ENCODE measurements at regions not wholly inside any gene's neighbourhood (a gene's known extent, or its start where the extent isn't known, plus 50 kb on each side); places are given as distances from the start of the nearest gene placed in this dataset.

GRCh38 chr16:73848993-73849392 lies 447.6 kb upstream of the PSMD7 start:
- in situ Hi-C loops (cut with MboI; ENCODE audit: low pct_unique_long_range_greater_than_20kb, low sequenced_read_pairs, unreplicated experiment), result no loop called here
- no peak for DNase-seq (ENCODE audit: low spot score)

GRCh38 chr16:73847090-73847489 lies 449.5 kb upstream of the PSMD7 start:
- in situ Hi-C loops (cut with MboI; ENCODE audit: low pct_unique_long_range_greater_than_20kb, low sequenced_read_pairs, unreplicated experiment), result no loop called here
- TF ChIP-seq CTCF (IDR thresholded peaks at IDR 0.05; ENCODE audit: extremely low read depth, insufficient read depth, missing control alignments), result no peak
- no peak for DNase-seq (ENCODE audit: low spot score)

More at GRCh38 chr16:73848993-73849392, 447.6 kb upstream of the PSMD7 start:
- no peak for TF ChIP-seq CTCF (IDR thresholded peaks at IDR 0.05; ENCODE audit: extremely low read depth, insufficient read depth, missing control alignments)

- TF ChIP-seq CTCF (IDR thresholded peaks at IDR 0.05; ENCODE audit: extremely low read depth, insufficient read depth, missing control alignments), result no peak
- no peak for DNase-seq (ENCODE audit: low spot score)
- in situ Hi-C loops (cut with MboI; ENCODE audit: low pct_unique_long_range_greater_than_20kb, low sequenced_read_pairs, unreplicated experiment), result no loop called here
These were observed 450.3 kb upstream of the PSMD7 start for GRCh38 chr16:73846356-73846755.

- TF ChIP-seq CTCF (IDR thresholded peaks at IDR 0.05; ENCODE audit: extremely low read depth, insufficient read depth, missing control alignments), result no peak
- no peak for DNase-seq (ENCODE audit: low spot score)
- in situ Hi-C loops (cut with MboI; ENCODE audit: low pct_unique_long_range_greater_than_20kb, low sequenced_read_pairs, unreplicated experiment), result no loop called here
These were observed 450.6 kb upstream of the PSMD7 start for GRCh38 chr16:73846007-73846330.

GRCh38 chr16:73845238-73846006 lies 451.2 kb upstream of the PSMD7 start:
- no peak for TF ChIP-seq CTCF (IDR thresholded peaks at IDR 0.05; ENCODE audit: extremely low read depth, insufficient read depth, missing control alignments)
- no peak for DNase-seq (ENCODE audit: low spot score)
- in situ Hi-C loops (cut with MboI; ENCODE audit: low pct_unique_long_range_greater_than_20kb, low sequenced_read_pairs, unreplicated experiment), result no loop called here

GRCh38 chr16:73840728-73841127 lies 455.9 kb upstream of the PSMD7 start:
- in situ Hi-C loops (cut with MboI; ENCODE audit: low pct_unique_long_range_greater_than_20kb, low sequenced_read_pairs, unreplicated experiment), result no loop called here
- no peak for TF ChIP-seq CTCF (IDR thresholded peaks at IDR 0.05; ENCODE audit: extremely low read depth, insufficient read depth, missing control alignments)
- no peak for DNase-seq (ENCODE audit: low spot score)

All from GM13977 (cell line).